NOMO-1 treated with DMSO at 0.1 percent for 48 hours (cell line): ENCODE measurements at regions not wholly inside any gene's neighbourhood (a gene's known extent, or its start where the extent isn't known, plus 50 kb on each side); places are given as distances from the start of the nearest gene placed in this dataset.
"Not testable (repeated sequence)": the region's sequence is repeated elsewhere in the genome, so short reads cannot be mapped to it uniquely, and the experiment has no call there.

ENCODE experiments used
- DNase-seq: peaks from one replicate; lab custom pipeline; 2025; ENCODE audit not compliant: unreplicated experiment; lab: John Stamatoyannopoulos, UW

- not testable (repeated sequence) for DNase-seq
These were observed 114.8 kb upstream of the GNAI1 start for GRCh38 chr7:80019809-80020207.

GRCh38 chr7:80018941-80019808, 115.5 kb upstream of the GNAI1 start:
- peak; percentile 82 for DNase-seq

GRCh38 chr7:80017101-80017698, 117.4 kb upstream of the GNAI1 start:
- DNase-seq, result no peak

- no peak for DNase-seq
These were observed 120.1 kb upstream of the GNAI1 start for GRCh38 chr7:80014511-80014910.

GRCh38 chr7:80008039-80008438, 126.6 kb upstream of the GNAI1 start:
- no peak for DNase-seq

- DNase-seq, result no peak
These were observed 131.8 kb upstream of the GNAI1 start for GRCh38 chr7:80002865-80003264.

- DNase-seq, result no peak
These were observed 136.3 kb upstream of the GNAI1 start for GRCh38 chr7:79998363-79998762.

- no peak for DNase-seq
These were observed 137.3 kb upstream of the GNAI1 start for GRCh38 chr7:79997345-79997744.

- not testable (repeated sequence) for DNase-seq
These were observed 138.9 kb upstream of the GNAI1 start for GRCh38 chr7:79995741-79996140.

GRCh38 chr7:79988653-79989052, 146.0 kb upstream of the GNAI1 start:
- DNase-seq, result no peak

GRCh38 chr7:79984210-79984609, 150.4 kb upstream of the GNAI1 start:
- no peak for DNase-seq

- DNase-seq, result no peak
These were observed 152.4 kb upstream of the GNAI1 start for GRCh38 chr7:79982141-79982770.

GRCh38 chr7:79980376-79980775, 154.3 kb upstream of the GNAI1 start:
- no peak for DNase-seq

GRCh38 chr7:79979437-79979836, 155.2 kb upstream of the GNAI1 start:
- DNase-seq, result no peak

GRCh38 chr7:79977481-79977880, 157.2 kb upstream of the GNAI1 start:
- DNase-seq, result no peak

- DNase-seq, result not testable (repeated sequence)
These were observed 158.0 kb upstream of the GNAI1 start for GRCh38 chr7:79976711-79977020.

GRCh38 chr7:79975986-79976710, 158.5 kb upstream of the GNAI1 start:
- not testable (repeated sequence) for DNase-seq

- DNase-seq, result no peak
These were observed 161.2 kb upstream of the GNAI1 start for GRCh38 chr7:79973455-79973854.

GRCh38 chr7:79971058-79971457, 163.6 kb upstream of the GNAI1 start:
- no peak for DNase-seq

- no peak for DNase-seq
These were observed 165.7 kb upstream of the GNAI1 start for GRCh38 chr7:79968894-79969293.

GRCh38 chr7:79968077-79968648, 166.5 kb upstream of the GNAI1 start:
- DNase-seq, result no peak
